ENCODE measurements at regions not wholly inside any gene's neighbourhood (a gene's known extent, or its start where the extent isn't known, plus 50 kb on each side); places are given as distances from the start of the nearest gene placed in this dataset.

DNA sequence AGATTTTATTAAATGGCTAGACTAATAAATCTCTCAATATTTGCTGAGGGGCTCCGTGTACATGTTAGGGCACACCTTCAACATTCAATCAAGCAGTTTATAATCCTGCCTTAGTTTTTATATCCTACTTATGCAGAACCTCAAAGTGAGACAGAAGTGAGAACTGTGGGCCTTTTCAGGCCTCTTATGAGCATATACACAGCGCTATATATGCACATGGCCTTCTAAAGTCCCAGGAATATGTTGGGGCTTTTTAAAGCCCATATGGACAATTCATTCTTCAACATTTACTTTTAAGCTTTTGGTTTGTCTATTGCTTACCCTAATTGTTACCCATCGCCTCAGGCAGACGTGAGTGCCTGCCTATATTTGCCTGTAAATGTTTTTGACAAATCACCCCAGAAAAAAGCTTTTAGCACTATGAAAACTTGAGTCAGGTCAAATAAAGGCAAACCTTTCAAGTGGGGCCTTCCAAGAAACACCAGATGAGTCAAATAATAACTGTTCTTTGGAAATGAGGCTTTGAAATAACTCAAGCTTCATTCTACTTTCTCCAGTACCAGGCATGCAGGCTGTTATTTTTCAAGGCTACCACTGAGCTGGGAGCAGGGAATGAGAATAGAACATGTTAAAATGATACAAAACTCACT lies 58.2 kb downstream of the ESM1 start:
- DNase-seq, result no peak

DNA sequence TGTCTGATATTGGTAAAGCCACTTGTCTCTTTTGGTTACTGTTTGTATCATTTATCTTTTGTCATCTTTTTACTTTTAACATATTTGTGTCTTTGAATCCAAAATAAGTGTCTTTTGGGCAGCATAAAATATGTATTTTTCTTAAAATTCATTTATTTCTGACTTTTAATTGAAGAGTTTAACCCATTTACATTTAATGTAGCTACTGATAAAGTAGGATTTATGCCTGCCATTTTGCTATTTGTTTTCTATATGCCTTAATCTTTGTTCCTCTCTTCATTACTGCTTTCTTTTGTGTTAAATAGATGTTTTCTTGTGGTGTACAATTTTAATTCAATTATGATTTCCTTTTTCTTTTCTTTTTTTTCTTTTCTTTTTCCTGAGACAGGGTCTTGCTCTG lies 60.9 kb downstream of the ESM1 start:
- DNase-seq, result no peak

DNA sequence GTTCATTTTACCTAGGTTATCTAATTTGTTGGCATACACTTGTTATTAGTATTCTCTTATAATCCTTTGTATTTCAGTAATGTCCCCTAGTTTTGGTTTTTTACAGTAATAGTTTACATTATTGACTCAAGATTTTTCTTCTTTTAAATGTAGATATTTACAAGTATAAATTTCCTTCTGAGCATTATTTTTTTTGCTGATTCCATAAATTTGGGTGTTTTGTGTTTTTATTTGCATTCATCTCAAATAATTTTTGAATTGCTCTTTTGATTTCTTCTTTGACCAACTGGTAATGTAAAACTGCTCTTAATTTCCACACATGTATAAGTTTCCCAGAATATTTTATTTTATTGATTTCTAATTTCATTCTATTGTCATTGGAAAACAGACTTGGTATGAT lies 68.1 kb downstream of the ESM1 start:
- DNase-seq, result no peak

DNA sequence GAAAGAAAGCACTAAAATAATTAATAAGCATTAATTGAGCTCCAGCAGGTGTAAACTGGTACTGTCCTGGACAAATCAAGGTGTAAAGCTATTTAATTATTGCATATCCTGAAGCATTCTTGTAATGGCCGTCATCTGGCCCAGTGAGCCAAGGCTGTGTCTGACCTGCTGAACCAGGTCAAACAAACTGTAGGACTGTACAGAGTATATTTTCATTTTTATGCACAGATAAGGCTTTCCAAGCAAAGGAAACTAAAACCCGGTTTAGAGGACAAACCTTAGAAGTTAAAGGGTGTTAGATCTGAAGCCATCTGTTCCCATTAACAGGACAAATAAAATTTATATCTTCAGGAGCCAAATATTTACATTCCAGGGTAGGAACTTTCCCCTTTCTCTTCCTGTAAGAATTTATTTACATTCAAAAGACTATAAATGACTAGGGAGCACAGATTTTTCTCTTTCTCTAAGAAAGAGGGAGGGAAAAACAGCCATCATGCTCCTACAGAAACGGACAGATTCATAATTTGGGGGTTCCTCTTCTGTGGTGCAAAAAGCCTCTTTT lies 69.8 kb downstream of the ESM1 start:
- no peak for DNase-seq

DNA sequence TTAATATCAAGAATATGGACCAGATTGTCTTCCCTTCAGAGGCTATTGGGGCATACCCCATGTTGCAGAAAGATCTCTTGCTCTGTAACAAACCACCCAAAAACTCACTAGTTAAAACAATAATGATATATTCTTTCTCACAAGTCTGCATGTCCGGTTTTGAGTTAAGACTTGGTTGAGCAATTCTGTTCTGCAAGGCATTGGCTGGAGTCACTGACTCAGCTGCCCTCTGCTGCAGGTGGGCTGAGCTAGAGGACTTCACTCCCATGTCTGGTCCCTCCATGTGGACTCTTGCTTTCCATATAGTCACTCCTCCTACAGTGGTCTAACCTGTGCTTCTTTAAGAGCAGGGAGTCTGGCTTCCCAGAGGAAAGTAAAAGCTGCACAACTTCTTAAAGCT lies 73.4 kb downstream of the ESM1 start:
- no peak for DNase-seq

DNA sequence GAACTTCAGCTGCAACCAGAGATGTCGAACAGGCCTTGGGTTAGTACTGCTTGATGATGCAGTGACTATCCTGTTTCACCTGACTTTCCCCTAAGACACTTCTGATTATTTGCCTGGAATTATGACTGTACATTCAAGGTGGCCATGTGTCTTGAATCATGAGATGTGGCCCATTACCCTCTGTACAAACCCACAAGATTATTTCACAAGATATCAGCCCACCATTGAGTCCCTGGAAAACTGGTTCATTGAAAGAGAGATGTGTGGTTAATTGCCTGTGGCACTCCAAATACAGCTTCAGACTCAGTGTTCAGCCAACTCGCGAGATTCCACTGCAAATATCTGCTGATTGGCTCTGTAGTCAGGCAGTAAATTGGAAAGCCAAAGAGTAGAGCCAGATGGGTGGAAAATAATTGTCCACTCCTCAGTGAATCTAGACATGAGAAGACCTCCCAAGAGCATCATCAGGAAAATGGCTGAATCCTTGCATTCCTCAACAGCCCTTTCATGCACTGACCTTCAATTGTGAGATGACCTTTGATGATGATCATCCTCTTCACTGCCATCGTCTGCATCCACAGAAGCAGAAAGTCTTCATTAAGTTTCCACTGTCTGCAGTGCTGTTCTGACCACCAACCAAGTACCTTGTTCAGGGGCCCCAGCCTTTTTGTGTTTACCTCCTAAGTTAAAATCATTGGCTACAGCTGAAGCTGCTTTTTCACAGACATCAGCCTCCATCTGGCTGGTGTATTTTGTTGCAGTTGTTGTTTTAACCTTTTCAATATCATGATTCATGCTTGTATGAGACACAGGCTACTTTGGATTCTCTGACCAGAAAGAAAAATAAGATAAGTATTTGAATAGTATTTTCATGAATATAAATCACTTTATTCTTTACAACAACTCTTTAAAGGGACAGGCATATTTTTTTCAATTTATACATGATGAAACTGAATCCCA lies 75.2 kb downstream of the ESM1 start:
- no peak for DNase-seq

DNA sequence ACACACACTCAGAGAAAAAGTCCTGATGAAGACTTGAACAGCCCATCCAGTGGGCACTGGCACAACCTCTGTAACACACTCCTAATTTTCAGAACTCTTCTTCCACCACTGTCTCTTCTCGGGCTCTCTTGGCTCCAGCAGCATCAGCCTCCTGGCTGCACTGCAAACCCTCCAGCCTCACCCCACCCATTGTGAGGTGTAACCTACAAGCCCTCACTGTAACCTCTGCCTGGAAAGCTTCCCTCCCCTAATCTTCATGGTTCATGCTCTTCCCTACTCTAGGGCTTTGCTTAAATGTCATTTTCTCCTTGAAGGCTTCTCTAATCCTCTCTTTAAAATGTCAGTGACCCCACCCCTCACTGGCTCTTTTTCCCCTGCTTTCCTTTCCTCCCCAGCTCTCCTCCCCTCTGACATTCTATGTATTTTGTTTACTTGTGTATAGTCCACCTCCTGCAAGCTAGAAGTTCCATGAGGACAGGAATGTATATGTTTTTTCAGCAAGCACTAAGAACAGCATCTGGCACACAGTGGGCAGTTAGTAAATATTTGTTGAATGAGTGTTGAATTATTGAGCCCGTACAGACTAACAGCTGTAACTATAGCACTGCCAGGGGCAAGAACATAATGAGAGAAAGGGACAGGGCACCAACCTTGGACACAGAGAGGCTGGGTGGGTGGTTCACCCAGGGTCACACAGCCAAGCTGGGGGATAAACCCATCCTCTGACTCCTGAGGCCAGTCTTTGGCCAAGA lies 76.4 kb downstream of the ESM1 start:
- no peak for DNase-seq

DNA sequence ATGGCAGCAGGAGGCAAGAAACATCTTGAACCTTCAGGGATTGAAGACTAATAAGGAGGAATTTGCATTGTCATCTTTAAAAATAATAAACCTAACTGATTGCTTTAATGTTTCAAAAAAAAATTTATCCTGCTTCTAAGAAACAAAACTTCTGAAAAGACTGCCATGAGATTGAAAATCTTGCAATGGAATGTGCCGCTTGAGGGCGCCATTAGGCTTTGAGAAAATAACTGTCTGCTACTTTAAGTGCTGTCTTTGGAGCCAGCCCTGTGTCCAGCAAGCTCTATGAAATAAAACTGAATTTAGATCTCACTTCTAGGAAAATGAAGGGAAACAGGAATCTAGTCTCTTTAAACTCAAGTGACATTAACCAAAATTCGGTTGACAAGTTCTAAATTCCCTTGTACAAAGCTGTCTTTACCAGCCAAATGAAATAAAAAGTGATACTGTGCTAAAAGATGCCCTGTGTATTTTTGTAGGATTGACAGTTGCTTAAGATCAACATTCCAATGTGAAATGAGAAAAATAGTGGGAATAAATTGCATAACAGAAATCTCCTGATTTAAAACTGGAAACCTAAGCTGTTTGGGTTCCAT lies 79.4 kb downstream of the ESM1 start:
- peak; percentile 81 for DNase-seq

DNA sequence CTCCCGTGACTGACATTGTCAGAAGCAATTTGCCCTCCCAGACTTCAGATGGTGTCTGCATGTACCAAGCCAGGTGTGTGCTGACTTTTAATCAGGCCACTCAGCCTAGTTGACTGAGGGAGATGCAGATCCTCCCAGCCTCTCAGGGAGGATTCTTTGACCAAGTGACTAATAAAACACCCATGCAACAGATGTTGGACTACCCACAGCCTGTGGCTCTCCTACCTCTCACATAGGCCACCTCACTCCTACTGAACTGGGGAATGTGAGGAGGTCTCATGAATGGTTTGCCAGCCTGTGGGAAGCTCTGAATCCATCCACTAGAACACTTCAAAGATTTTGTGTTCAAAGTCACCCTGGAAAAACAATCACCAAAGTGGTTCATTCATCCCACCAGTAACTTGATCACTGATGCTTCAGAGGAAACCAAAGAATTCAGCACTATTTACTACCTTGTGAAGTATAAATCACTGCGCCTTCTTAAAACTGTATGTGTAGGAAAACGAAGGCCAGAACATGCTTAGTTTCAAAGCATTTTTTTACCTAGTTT lies 80.1 kb downstream of the ESM1 start:
- DNase-seq, result no peak

DNA sequence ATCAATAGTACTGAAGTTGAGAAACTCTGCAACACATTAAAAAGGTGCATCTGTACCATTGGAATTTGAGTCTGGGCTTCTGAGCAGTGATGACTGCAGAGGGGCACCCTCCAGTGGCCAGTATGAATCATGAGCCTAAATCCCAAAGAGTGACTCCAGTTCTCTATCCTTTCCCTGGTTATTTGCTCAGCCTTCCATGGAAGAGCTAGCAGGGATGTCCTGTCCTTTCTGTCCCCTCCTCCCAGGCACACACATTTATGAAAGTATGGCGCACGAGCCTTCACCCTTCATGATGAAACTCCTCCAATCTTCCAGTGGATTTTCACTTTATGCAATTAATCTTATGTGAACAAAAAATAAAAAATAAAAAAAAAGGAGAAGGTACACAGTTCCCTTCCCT lies 81.0 kb downstream of the ESM1 start:
- no peak for DNase-seq

DNA sequence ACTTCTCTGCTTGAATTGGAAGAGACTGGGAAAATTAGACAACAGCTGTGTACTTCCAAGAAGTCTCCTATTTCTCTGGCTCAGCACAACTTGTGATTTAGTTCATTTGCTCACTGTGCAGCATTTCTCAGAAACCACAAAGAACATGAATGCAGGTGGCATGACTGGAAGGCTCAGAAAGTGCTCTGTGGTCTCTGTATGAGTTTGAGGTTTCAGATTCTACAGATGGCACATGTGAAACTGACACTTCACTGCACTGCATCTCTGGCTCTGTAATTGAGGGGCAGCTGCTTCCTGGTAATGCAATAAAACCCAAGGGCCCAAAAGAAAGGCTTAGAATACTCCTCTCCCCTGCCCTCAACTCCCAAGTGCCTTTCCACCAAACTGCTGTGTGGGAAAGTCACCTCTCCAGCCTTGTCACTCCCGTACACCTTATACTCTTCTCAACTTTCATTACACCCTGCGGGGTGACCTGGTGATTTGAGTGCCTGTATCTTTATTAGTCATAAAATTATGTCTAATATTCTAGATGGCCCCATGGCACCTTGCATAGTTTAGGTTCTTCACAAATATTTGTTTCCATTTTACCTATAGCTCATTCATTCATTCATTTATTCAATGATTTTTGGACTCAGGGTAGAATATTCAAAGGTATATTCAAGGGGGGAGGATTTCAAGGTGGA lies 82.5 kb downstream of the ESM1 start:
- DNase-seq, result peak; percentile 68

DNA sequence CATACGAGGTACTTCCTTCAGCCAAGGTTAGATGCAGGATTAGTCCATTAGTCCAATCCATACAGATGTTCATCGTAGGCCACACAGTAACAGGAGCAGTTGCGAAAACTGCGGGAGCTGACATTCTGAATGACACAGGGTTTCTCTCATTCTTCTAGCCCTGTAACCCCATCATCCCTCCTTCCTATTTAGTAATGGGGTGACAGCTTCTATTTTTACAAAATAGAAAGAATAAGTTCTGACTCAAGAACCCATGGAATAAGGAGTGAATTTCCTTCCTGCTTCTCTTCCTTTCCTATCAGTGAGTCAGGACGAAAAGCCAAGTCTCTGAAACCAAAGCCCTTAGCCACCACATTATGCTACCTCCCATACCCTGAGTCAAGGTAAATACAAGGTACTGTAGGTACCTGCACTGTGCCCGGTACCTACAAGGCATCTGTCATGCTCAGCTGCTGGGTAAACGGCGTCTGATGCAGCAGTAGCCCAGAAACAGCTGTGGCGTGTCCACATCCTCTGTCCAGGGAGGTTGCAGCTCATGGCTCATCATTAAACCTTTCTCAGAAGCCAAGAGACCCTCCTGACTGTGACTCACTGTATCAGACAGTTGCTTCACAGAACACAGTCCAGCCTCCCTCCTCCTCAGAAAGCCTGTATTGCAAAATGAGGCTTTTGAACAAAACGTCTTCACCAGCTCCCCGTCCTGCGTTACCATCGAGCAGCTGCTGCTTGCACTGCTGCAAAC lies 84.2 kb downstream of the ESM1 start:
- DNase-seq, result no peak

DNA sequence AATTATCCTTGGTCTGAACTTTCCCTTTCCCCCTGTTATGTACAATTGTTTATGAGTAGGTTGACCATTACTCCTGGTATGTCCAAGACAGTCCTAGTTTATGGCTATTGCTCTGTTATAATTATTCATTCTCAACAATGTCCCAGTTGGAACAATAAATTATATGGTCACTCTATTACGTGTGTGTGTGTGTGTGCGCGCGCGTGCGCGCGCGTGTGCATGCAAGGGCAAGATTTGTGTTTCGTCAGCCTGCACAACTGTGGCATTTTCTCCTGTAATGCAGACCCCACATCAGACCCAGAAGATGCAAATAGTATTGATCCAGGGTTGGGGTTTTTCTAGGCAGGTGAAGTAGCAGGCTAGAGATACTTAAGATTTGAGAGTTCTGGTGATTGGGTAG lies 88.4 kb downstream of the ESM1 start:
- no peak for DNase-seq

DNA sequence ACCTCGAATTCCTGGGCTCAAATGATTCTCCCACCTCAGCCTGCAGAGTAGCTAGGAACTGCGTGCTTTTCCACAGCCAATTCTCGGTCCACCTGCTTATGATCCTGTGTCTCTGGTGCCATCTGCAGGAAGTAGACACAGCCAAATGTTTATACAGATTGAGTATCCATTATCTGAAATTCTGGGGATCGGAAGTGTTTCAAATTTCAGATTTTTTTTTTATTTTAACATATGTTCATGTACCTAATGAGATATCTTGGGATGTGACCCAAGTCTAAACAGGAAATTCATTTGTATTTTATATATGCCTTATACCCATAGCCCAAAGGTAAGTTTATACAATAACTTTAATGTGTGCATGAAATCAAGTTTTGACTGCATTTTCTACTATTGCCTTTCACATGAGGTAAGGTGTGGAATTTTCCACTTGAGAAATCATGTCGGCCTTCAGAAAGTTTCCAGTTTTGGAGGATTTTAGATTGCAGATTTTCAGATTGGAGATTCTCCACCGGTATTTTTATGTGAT lies 89.5 kb downstream of the ESM1 start:
- DNase-seq, result no peak

DNA sequence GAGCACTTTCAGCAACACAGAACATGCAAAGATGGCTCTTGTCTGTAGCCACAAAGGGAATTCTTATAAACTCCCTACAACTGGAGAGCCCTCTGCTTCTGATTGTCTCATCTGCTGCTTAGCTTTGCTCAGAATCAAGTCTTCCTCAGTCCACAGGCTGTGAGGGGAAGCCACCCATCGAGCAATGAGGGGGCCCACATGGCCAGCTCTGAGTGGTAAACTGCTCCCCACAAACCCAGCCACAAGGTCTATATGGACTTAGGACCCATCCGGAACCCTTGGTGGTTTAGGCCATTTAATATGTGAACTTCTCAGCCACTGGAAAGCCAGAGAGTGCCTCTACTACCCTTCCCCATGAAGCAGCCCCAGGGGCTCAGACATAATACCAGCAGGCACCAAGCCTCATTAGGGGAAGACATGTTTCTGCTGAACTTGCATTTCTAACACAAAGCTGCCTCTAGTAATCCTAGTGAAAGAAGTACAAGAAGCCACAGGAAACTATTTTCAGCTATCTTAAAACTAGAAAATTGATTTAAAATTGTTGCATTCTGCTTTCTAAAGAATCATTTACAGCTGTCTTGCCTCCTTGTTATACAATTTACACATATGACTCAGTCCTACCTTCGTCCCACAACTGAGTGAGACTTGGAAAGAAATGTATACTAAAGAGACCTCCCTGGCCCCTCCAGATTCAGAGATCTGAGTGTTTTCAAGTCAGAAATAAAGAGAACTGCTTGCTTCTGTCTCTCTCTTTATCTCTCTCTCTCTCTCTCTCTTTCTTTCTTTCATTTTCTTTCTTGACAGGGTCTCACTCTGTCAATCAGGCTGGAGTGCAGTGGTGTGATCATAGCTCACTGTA lies 90.2 kb downstream of the ESM1 start:
- no peak for DNase-seq

DNA sequence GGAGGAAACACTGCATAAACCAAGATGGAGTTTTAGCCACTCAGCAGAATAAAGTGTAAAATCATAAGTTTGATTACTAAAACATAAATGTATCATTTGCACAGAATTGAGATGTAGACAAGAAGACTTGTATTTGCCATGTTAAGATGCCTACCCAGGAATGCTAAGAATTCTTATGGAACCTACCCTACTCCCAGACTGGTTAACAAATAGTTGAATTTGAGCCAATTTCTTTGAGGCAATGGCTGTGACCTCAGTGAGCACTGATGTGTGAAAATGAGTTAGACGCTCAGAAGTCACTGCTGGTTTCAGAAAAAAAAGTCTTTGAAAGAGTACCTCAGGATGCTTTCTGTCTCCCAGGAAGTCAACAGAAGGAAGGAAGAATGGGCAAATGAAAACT lies 95.6 kb downstream of the ESM1 start:
- DNase-seq, result no peak

DNA sequence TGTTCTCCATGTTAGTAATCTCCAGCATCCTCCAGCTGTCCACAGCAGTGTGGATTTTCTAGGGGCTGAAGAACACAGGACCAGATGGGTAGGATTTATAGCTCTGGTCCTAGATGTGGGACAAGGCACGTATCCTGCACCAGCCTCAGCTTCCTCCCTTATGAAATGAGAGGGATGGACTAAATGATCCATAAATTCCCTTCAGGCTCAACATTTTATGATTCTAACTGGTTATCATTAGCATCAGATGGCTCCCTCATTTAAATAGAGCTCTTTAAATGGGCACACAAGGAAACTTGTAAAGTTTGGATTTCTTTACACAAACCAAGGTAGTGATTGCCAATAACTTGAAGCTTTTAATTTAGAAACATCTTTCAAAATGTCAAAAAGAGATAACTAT lies 97.7 kb downstream of the ESM1 start:
- no peak for DNase-seq

DNA sequence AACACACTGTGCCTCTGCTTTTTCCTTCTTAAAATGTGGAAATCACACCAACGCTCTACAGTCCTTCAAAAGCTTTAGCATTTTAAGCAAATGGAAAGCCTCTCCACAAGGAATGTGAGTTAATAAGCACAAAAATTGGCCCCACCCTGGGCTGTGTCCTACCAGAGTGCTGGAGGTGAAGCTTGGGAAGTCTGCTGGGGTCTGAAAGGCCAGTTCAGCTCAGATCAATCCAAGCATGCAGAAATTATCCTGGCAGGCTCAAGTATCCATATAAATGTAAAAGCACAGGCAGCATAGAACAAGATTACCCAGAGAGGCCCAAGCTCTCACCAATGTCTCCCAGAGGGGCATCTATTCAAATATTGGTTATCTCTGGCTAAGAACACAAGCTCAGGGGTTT lies 98.5 kb downstream of the ESM1 start:
- no peak for DNase-seq

DNA sequence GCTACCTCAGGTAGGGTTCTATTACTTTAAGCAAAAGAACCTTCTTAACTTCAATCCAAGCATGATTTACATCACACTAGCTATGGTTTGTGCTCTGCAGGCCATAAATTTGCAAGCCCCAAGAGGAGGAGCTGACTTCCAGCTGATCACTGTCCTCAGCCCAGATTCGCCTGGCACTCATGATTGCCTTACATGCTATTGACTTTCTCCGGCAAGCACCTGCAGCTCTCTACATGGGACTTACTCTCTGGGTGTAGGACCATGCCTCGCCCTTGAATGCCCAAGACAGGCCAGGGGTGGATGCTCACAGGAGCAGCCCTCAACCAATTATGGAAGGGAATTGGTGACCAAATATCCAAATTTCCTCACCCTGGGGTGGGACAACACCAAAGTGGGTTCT lies 99.8 kb downstream of the ESM1 start:
- DNase-seq, result no peak

DNA sequence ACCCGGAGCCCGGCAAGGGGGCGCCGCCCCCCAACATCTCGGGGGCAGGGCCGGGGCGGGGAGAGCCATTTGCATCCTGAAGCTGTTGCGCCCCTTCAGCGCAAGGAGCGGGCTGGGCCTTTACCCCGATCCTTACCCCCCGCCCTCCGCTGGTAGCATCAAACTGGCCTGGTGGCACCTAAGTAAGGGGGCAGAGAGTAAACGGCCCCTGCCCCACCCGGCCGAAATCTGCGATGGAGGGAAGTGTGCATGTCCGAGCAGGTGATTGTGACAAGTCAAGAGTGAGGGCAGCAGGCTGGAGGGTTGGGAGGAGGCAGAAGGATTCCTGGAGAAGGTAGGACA lies 101.2 kb downstream of the ESM1 start:
- DNase-seq, result no peak

Measured in activated CD4-positive, alpha-beta T cell treated with anti-CD3 and anti-CD28 coated beads for 48 hours (primary cell).